ENCODE measurements at regions not wholly inside any gene's neighbourhood (a gene's known extent, or its start where the extent isn't known, plus 50 kb on each side); places are given as distances from the start of the nearest gene placed in this dataset.

DNA sequence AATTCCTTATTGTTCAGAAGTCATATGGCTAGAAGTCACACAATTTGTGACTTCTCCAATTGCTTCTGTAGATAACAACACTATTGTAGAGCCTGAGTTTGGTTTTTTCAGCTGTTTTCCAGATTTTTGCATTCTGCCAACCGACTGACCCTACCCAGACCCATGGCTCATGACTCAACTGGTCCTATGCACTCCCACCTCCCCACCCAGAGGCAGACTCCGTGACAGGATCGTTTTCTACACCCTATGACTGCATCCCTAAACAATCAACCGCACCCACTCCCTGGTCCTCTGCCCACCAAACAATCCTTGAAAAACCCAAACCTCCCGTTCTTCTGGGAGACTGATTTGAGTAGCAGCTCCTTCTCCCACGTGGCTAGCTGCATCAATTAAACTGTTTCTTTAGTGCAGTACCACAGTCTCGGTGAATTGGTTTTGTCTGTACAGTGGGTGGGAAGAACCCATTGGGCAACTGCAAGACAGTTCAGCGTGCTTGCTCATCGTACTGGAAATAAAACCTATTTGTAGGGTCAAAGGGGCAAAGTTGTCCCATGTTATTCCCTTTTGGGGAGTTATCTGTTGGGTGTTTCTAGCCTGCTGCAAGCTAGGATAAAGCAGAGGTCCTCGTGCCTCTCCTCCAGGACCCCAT is 150.3 kb upstream of the FAM20C start:
- H3K4me3 ChIP-seq (ENCODE audit: low read length in 2 of 2): no peak overlapping the region
- no peak overlapping the region for H2AFZ ChIP-seq (ENCODE audit: low read length)
- H3K23ac ChIP-seq (ENCODE audit: low read depth, low read length, poor library complexity): no peak overlapping the region
- peaks cover 0 to 46% (median 0%) of the 10 kb centered on the region in 3 experiments for H3K27me3 ChIP-seq (ENCODE audit: control insufficient read depth in 3 of 3, insufficient read depth in 3 of 3, low read depth in 1 of 3, low read length in 3 of 3)
- no peak overlapping the region for H3K14ac ChIP-seq (ENCODE audit: low read length)
- no peaks in the 10 kb centered on the region for H3K79me1 ChIP-seq (ENCODE audit: low read depth, low read length)
- no peak overlapping the region for H4K8ac ChIP-seq (ENCODE audit: low read depth, low read length)
- H3K9ac ChIP-seq (ENCODE audit: low read depth, low read length, poor library complexity): no peak overlapping the region
- peaks cover 0 to 1% of the 10 kb centered on the region in 2 donors for H3K9me3 ChIP-seq (replicated peaks in 1 of 2; ENCODE audit: control insufficient read depth in 2 of 2, insufficient read depth in 1 of 2, low read depth in 1 of 2, low read length in 2 of 2)
- no peak overlapping the region for H3K27ac ChIP-seq (replicated peaks; ENCODE audit: low read length)
- no peak overlapping the region for H3K4me2 ChIP-seq (ENCODE audit: insufficient read depth, low read length, poor library complexity, severe bottlenecking)
- H2AK5ac ChIP-seq (ENCODE audit: low read depth, low read length): no peak overlapping the region
- H2BK12ac ChIP-seq (ENCODE audit: low read length): no peak overlapping the region
- no peak overlapping the region for H2BK5ac ChIP-seq (ENCODE audit: low read length)
- no CpG with 5 or more reads among the region's 10 CpGs for WGBS, 2 donors (ENCODE audit: extremely low coverage in 2 of 2, insufficient read length in 2 of 2, insufficient replicate concordance in 1 of 2)
- peaks cover 0 to 8% of the 10 kb centered on the region in 2 donors for H3K4me1 ChIP-seq (ENCODE audit: control insufficient read depth in 2 of 2, insufficient read depth in 1 of 2, low read depth in 1 of 2, low read length in 2 of 2)
- H3K36me3 ChIP-seq (replicated peaks in 1 of 2; ENCODE audit: control insufficient read depth in 2 of 2, insufficient read depth in 2 of 2, low read length in 2 of 2): no peaks in the 10 kb centered on the region
- H3K18ac ChIP-seq (ENCODE audit: low read length): no peak overlapping the region
- DNase-seq (ENCODE audit: low spot score): no peak
- no peak overlapping the region for H2BK15ac ChIP-seq (ENCODE audit: low read length)
- H2BK120ac ChIP-seq (ENCODE audit: low read depth, low read length): no peak overlapping the region
- no peak overlapping the region for H3K4ac ChIP-seq (ENCODE audit: low read length)
- no peak overlapping the region for H4K91ac ChIP-seq (ENCODE audit: low read depth, low read length, poor library complexity)

DNA sequence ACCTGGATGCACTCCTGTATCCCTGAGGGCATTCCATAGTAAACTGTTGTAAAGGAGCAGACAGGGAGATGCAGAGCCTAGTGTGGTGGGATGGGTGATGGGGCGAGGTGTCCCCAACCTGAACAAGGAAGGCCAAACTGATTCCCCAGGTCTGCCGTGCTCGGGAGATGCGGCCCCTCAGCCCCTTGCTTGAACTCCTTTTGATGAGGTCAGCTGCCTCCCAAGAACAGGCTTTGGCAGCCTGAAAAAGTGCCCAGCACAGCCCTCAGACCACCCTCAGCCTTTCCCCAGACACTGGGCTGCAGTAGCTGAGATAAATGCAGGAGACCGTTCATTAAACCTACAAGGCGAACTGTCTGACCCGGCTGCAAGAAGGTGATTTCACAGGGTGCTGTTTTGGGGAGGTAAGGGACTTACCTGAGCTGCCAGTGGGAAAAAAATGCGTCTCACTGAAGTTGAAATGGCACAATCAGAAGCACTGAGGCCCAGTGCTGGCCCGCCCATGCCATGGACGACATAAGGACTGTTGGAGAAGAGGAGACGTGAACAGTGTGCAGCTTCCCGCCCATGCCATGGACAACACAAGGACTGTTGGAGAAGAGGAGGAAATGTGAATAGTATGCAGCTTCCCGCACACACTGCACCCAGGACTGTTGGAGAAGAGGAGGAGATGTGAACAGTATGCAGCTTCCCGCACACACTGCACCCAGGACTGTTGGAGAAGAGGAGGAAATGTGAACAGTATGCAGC is 148.4 kb upstream of the FAM20C start:
- Histone ChIP-seq H3K14ac (ENCODE audit: low read length) (no peak overlapping the region), H3K23ac (ENCODE audit: low read depth, low read length, poor library complexity) (no peak overlapping the region), H2AFZ (ENCODE audit: low read length) (no peak overlapping the region), H2BK12ac (ENCODE audit: low read length) (no peak overlapping the region), H2BK5ac (ENCODE audit: low read length) (no peak overlapping the region), H3K79me1 (ENCODE audit: low read depth, low read length) (no peaks in the 10 kb centered on the region), H3K18ac (ENCODE audit: low read length) (peak overlapping the region; percentile 67), H2AK5ac (ENCODE audit: low read depth, low read length) (no peak overlapping the region), H3K9me3 (replicated peaks in 1 of 2; ENCODE audit: control insufficient read depth in 2 of 2, insufficient read depth in 1 of 2, low read depth in 1 of 2, low read length in 2 of 2) (peaks cover 0 to 1% of the 10 kb centered on the region in 2 donors), H4K91ac (ENCODE audit: low read depth, low read length, poor library complexity) (no peak overlapping the region), H3K4me2 (ENCODE audit: insufficient read depth, low read length, poor library complexity, severe bottlenecking) (no peak overlapping the region), H3K4me3 (ENCODE audit: low read length in 2 of 2) (no peak overlapping the region), H2BK15ac (ENCODE audit: low read length) (no peak overlapping the region), H3K27me3 (ENCODE audit: control insufficient read depth in 3 of 3, insufficient read depth in 3 of 3, low read depth in 1 of 3, low read length in 3 of 3) (peaks cover 0 to 46% (median 0%) of the 10 kb centered on the region in 3 experiments), H4K8ac (ENCODE audit: low read depth, low read length) (no peak overlapping the region), H3K36me3 (replicated peaks in 1 of 2; ENCODE audit: control insufficient read depth in 2 of 2, insufficient read depth in 2 of 2, low read length in 2 of 2) (no peaks in the 10 kb centered on the region), H3K4me1 (ENCODE audit: control insufficient read depth in 2 of 2, insufficient read depth in 1 of 2, low read depth in 1 of 2, low read length in 2 of 2) (peaks cover 0 to 8% of the 10 kb centered on the region in 2 donors), H3K4ac (ENCODE audit: low read length) (no peak overlapping the region), H2BK120ac (ENCODE audit: low read depth, low read length) (no peak overlapping the region), H3K9ac (ENCODE audit: low read depth, low read length, poor library complexity) (peak overlapping the region; percentile 47), H3K27ac (replicated peaks; ENCODE audit: low read length) (no peak overlapping the region)
- no peak for DNase-seq (ENCODE audit: low spot score)
- WGBS, 2 donors (ENCODE audit: extremely low coverage in 2 of 2, insufficient read length in 2 of 2, insufficient replicate concordance in 1 of 2): no CpG with 5 or more reads among the region's 14 CpGs

DNA sequence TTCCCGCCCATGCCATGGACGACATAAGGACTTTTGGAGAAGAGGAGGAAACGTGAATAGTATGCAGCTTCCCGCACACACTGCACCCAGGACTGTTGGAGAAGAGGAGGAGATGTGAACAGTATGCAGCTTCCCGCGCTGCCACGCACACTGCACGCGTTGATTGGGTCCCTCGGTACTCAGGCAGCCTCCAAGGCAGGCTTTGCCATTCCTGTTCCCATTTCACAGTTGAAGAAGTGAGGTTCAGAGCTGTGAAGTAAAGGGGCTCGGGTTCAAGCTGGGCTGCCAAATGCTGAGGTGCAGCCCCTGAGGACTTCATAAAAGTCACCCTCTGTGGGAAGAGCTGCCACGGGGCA is 147.9 kb upstream of the FAM20C start:
- Histone ChIP-seq H4K91ac (ENCODE audit: low read depth, low read length, poor library complexity) (no peak overlapping the region), H2AK5ac (ENCODE audit: low read depth, low read length) (no peak overlapping the region), H3K9me3 (replicated peaks in 1 of 2; ENCODE audit: control insufficient read depth in 2 of 2, insufficient read depth in 1 of 2, low read depth in 1 of 2, low read length in 2 of 2) (peaks cover 0 to 1% of the 10 kb centered on the region in 2 donors), H3K27ac (replicated peaks; ENCODE audit: low read length) (no peak overlapping the region), H2BK15ac (ENCODE audit: low read length) (no peak overlapping the region), H3K36me3 (replicated peaks in 1 of 2; ENCODE audit: control insufficient read depth in 2 of 2, insufficient read depth in 2 of 2, low read length in 2 of 2) (no peaks in the 10 kb centered on the region), H3K23ac (ENCODE audit: low read depth, low read length, poor library complexity) (no peak overlapping the region), H3K9ac (ENCODE audit: low read depth, low read length, poor library complexity) (no peak overlapping the region), H3K4me1 (ENCODE audit: control insufficient read depth in 2 of 2, insufficient read depth in 1 of 2, low read depth in 1 of 2, low read length in 2 of 2) (peaks cover 0 to 8% of the 10 kb centered on the region in 2 donors), H2AFZ (ENCODE audit: low read length) (no peak overlapping the region), H3K79me1 (ENCODE audit: low read depth, low read length) (no peaks in the 10 kb centered on the region), H2BK120ac (ENCODE audit: low read depth, low read length) (peak overlapping the region; percentile 72), H3K14ac (ENCODE audit: low read length) (no peak overlapping the region), H3K4me2 (ENCODE audit: insufficient read depth, low read length, poor library complexity, severe bottlenecking) (no peak overlapping the region), H3K18ac (ENCODE audit: low read length) (no peak overlapping the region), H2BK5ac (ENCODE audit: low read length) (no peak overlapping the region), H3K27me3 (ENCODE audit: control insufficient read depth in 3 of 3, insufficient read depth in 3 of 3, low read depth in 1 of 3, low read length in 3 of 3) (peaks cover 0 to 46% (median 0%) of the 10 kb centered on the region in 3 experiments), H2BK12ac (ENCODE audit: low read length) (no peak overlapping the region), H4K8ac (ENCODE audit: low read depth, low read length) (no peak overlapping the region), H3K4ac (ENCODE audit: low read length) (no peak overlapping the region), H3K4me3 (ENCODE audit: low read length in 2 of 2) (no peak overlapping the region)
- DNase-seq (ENCODE audit: low spot score): no peak
- no CpG with 5 or more reads among the region's 12 CpGs for WGBS, 2 donors (ENCODE audit: extremely low coverage in 2 of 2, insufficient read length in 2 of 2, insufficient replicate concordance in 1 of 2)

Measured in neuronal stem cell (in vitro differentiated cells).